IPS-11a (cell line): ENCODE measurements at regions not wholly inside any gene's neighbourhood (a gene's known extent, or its start where the extent isn't known, plus 50 kb on each side); places are given as distances from the start of the nearest gene placed in this dataset.

ENCODE experiments used
- H3K4me3 ChIP-seq: one replicate; pipeline ENCODE4 v1.5.1; 2013; ENCODE audit warnings: low read depth, low read length, control low read depth

- H3K4me3 ChIP-seq, result no peak overlapping the region
Measured at GRCh38 chr11:116643521-116643920, 129.3 kb downstream of the BUD13 start.

GRCh38 chr11:116642902-116643301, 129.9 kb downstream of the BUD13 start:
- no peak overlapping the region for H3K4me3 ChIP-seq

DNA sequence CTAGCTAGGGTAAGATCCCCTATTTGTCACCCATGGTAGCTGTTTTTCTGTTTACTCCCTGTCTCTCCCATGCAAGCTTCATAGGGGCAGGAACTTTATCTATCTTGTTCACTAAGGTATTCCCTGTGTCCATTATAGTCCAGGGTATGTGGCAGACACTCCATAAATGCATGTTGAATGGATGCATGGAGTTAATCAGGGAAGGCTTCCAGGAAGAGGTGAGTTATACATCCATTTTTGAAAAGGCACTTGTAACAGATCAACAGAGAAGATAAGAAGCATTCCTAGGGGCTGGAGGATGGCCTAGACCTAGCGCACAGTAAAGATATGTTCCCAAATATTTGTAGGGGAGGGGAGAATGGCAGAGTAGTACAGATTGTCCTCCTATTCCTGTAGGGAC, 130.3 kb downstream of the BUD13 start:
- H3K4me3 ChIP-seq, result no peak overlapping the region

DNA sequence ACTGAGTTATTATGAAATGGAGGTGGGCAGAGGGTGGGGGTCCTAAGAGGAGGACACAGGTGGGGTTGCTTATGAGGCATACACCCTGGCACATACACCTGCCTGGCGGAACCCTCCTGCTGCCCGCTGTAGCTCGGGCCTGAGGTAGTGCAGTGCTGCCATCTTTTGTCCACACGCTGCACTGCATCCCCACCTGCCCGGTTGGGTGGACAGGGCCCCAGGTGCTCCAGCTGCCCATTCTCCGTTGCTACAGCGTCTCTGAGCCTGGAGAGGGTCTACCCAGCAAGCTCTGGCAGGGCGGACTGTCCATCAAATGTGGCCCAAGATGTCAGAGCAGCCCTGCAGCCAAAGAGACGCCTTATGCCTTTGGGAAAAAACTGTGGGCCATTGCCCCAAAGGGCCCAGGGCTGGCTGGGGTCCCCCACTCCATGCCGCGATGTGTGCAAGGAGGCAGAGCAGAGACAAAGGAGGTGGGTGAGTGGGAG, 131.2 kb downstream of the BUD13 start:
- H3K4me3 ChIP-seq, result no peak overlapping the region

DNA sequence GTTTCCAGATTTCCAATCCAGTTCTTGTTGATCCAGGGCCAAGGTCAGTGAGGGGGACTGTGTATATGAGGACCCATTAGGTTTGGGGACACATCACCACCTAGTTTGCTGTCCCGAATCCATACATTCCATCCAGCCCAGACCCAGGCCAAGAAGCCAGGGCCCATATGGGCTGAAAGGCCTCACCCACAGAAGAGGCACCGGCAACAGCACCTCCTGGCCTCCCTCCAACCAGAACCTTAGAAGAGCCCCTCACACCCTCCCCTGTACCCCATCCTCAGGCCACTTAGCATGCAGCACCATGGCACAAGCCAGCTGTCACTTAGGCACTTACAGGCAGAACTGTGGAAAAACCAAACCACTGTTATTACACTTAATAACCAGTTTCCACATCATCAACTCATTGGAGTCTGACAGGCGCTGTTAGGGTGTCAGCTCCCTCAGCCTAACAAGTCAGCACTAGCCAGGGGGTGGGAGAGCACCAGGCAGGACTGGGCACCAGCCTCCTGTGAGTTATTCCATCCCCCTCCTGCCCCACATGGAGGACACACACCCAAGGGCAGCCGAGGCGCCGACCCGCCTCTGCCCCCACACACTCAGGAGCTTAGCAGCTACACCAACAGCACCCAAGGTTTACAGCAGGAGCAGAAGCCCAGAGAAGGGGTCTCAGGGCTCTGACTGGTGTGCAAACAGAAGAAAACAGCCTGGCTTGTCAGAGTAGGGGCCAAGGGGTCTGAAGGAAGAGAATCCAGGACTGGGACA, 132.0 kb downstream of the BUD13 start:
- no peak overlapping the region for H3K4me3 ChIP-seq

DNA sequence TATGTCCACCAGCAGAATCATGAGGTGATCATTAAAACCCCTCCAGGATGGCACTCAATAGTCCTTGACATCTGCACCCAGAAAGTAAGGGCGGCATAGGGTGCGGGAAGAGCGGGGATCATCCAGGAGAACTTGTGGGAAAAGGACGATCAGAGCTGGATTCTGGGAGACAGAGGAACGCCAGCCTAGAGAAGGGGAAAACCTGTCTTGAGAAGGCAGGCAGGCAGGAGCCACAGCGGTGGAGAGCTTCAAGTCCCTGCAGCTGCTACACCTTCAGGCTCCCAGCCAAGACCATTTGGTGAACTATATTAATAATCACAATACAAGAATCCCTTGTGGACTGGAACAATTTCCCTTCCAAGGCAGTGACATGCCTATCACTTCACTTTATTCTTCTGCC, 134.3 kb downstream of the BUD13 start:
- no peak overlapping the region for H3K4me3 ChIP-seq

- H3K4me3 ChIP-seq, result no peak overlapping the region
Measured at GRCh38 chr11:116637766-116638165, 135.0 kb downstream of the BUD13 start.

DNA sequence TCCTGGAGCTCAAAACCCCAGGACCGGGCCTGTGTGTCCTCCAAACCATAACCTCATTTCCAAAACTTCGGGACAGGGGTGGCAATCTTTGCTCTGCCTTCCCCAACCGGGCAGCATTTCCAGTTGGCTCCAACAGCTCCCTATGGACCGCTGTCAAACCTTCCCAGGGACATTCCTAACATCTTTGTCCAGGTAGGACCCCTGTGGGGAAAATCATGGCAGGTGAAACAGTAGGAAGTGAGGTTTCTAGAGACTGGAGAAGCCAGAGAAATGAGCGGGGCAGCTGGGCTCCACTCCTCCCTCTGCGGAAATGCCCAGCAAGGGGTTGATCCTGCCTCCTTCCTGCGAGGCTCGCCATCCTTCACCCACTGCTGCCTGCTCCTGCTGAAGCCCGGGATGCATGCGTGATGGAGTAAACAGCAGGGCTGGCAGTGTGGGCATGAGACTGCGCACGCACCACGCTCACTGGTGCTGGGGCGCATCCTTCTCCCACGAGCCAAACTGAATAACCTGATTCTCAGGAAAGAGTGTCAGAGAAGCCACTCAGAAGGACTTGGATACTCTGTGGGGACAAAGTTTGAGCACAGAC, 136.4 kb downstream of the BUD13 start:
- no peak overlapping the region for H3K4me3 ChIP-seq

DNA sequence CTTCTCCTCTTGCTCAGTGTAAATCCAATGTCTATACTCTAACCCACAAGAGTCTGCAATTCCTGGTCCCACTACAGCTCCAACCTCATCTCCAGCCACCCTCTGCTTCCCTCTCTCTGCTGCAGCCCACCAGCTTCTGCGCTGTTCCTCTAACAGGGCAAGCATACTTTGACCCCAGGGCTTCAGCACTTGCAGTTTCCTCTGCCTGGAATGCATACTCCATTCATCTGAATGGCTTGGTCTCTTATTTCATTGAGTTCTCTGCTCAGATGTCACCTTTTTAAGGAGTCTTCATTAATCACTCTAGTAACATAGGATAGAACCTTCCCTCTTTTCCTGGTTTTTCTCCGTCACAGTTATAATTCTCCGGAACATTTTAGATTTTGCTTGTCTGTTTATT, 141.6 kb downstream of the BUD13 start:
- H3K4me3 ChIP-seq, result no peak overlapping the region

DNA sequence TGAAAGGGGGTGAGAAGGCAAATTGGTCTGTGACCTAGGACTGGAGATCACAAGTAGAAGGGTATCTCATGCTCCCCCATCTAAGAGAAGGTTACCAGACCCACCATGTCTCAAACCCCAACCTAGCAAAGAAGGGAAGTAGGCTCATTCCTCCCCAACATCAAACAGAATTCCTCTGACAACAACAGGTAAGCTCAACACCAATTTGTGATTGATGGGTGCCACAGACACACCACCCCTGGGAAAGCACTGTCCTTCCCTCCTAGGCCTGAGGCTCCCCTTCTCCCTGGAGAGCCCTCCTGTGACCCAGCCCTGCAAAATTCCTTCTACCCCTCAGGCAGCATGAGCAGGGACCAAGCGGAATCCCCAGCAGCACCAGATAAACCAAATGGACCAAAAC, 154.3 kb downstream of the BUD13 start:
- H3K4me3 ChIP-seq, result no peak overlapping the region

- H3K4me3 ChIP-seq, result no peak overlapping the region
Measured at GRCh38 chr11:116615211-116615865, 157.4 kb downstream of the BUD13 start.

- H3K4me3 ChIP-seq, result no peak overlapping the region
Measured at GRCh38 chr11:116614306-116615210, 158.2 kb downstream of the BUD13 start.

- no peak overlapping the region for H3K4me3 ChIP-seq
Measured at GRCh38 chr11:116613206-116613875, 159.4 kb downstream of the BUD13 start.

DNA sequence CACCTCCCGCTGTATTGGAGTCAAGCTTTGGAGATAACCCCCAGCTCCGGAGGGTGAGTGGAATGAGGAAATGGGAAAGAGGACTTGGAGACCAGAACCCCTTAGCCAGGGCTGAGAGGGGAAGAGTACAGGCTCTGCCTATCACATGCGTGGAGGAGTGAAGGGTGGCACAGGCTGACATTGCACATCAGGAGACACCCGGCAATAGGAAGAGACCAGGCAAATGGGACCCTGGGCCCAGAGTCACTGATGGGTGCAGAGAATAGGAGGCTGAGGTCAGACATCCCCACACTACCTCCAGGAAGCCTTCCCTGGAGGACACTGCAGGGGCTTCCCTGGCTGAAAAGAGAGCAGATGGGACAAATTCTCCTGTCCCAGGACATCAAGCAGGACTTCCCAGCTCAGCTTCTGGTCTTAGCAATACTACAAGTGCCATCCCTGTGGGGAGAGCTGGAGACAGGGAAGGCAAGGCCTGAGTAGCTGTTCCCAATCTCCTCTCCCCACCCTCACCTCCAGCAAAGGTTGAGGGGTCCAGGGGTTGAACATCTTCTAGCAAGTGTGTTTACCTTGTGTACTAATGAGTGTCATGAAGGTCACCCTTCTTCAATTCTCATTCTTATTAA, 160.7 kb downstream of the BUD13 start:
- no peak overlapping the region for H3K4me3 ChIP-seq

DNA sequence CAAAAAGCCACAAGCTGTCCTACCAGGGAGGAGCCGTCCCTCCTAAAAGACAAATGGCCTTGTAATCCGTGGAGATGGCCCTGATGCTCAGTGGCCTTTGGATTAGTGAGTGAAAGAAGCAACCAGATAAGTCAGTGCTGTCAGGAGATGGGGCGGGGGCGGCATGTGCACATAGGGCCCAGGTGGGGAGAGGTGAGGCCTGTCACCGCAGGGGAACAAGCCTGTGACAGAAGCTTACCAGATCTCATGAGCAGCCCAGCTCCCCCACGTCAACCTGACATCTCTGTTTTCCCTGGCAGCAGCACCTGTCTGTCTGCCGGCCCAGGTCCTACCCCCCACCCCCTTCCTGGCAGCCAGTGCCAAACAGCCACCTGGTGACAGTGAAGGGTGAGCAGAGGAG, 162.6 kb downstream of the BUD13 start:
- H3K4me3 ChIP-seq, result no peak overlapping the region

- H3K4me3 ChIP-seq, result no peak overlapping the region
Measured at GRCh38 chr11:116607027-116607426, 165.8 kb downstream of the BUD13 start.

GRCh38 chr11:116605543-116606459, 167.0 kb downstream of the BUD13 start:
- H3K4me3 ChIP-seq, result no peak overlapping the region

DNA sequence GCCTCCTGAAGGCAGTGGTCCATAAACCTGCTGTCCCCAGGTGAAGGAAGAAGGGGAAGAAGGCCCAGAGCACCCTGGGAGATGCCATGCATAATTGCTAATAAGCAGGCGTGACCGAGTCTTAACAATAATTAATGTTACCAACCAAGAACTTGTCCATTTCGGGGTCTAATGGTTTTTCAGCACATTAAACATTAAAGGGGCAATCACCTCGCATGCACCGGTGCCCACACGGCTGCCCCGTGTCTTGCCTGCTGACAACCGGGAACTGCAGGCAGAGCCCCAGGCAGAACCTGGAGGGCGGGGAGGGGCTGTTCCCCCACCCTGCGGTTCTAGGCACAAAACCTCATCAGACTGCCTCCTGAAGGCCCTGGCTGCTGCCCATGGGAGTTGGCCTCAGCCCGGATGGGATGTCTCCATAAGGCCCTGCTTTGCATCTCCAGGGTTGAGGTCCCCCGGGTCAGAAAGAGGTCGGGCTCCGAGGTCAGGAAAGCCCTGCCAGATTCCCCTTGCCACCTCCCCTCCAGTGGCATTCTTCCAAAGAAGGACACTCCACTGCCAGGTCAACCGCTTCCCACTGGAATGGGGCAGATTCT, 169.0 kb downstream of the BUD13 start:
- H3K4me3 ChIP-seq, result no peak overlapping the region

GRCh38 chr11:116602637-116602942, 170.2 kb downstream of the BUD13 start:
- H3K4me3 ChIP-seq, result no peak overlapping the region
